WTC11 (cell line): ENCODE measurements at regions not wholly inside any gene's neighbourhood (a gene's known extent, or its start where the extent isn't known, plus 50 kb on each side); places are given as distances from the start of the nearest gene placed in this dataset.

Source experiments
- ATAC-seq: fragments of 200-7000 bp; cut with Tn5 transposase; 2 replicates; pipeline ENCODE4 v1.10.0; 2021; ENCODE audit warnings: mild to moderate bottlenecking, moderate library complexity
- CTCF ChIA-PET: fragments of 300-600 bp; sonication (Branson Sonifier 250); formaldehyde crosslinking; loops from one replicate; lab custom pipeline; 2021; ENCODE audit warnings: antibody characterized with exemption; lab: Charles Lee
- POLR2A ChIA-PET: fragments of 350-600 bp; sonication (Branson Sonifier 250); formaldehyde crosslinking; loops from one replicate; lab custom pipeline; 2021; ENCODE audit warnings: antibody characterized with exemption; lab: Charles Lee
- DNase-seq: peaks from one replicate; pipeline ENCODE4 v3.0.0; 2021; ENCODE audit warnings: low spot score
- H3K27ac Mint-ChIP-seq: 2 replicates; pipeline ENCODE4 v1.8.0; 2021; ENCODE audit warnings: mixed read lengths
- H3K27me3 Mint-ChIP-seq: 2 replicates; pipeline ENCODE4 v1.8.0; 2021; ENCODE audit warnings: low read depth, mild to moderate bottlenecking, moderate library complexity, mixed read lengths
- H3K36me3 Mint-ChIP-seq: 2 replicates; pipeline ENCODE4 v1.8.0; 2021; ENCODE audit warnings: mixed read lengths
- H3K4me1 Mint-ChIP-seq: 2 replicates; pipeline ENCODE4 v1.8.0; 2022; ENCODE audit warnings: mixed read lengths
- H3K4me3 Mint-ChIP-seq: 2 replicates; pipeline ENCODE4 v1.8.0; 2021; ENCODE audit warnings: mild to moderate bottlenecking, moderate library complexity, mixed read lengths
- H3K9me3 Mint-ChIP-seq: 2 replicates; pipeline ENCODE4 v1.8.0; 2021; ENCODE audit warnings: mixed read lengths
- ATF1 ChIP-seq: sonication (generic); formaldehyde crosslinking; IDR thresholded peaks from 2 replicates; pipeline ENCODE4 v1.8.1; 2023; ENCODE audit warnings: mild to moderate bottlenecking, moderate library complexity, missing genetic modification reagents
- ETV6 ChIP-seq: sonication (generic); formaldehyde crosslinking; IDR thresholded peaks from 2 replicates; pipeline ENCODE4 v1.8.1; 2022; ENCODE audit warnings: mild to moderate bottlenecking, missing genetic modification reagents
- IRF2 ChIP-seq: sonication (generic); formaldehyde crosslinking; IDR thresholded peaks from 2 replicates; pipeline ENCODE4 v1.8.0; 2022; ENCODE audit warnings: low read depth, missing genetic modification reagents, borderline replicate concordance
- JUN ChIP-seq: sonication (generic); formaldehyde crosslinking; IDR thresholded peaks from 2 replicates; pipeline ENCODE4 v1.8.0; 2023; ENCODE audit warnings: mild to moderate bottlenecking, missing genetic modification reagents
- NR1H2 ChIP-seq: sonication (generic); formaldehyde crosslinking; IDR thresholded peaks from 2 replicates; pipeline ENCODE4 v1.9.0; 2021; ENCODE audit warnings: mild to moderate bottlenecking, moderate library complexity, missing genetic modification reagents
- PRRX2 ChIP-seq: fragments of 250-450 bp; sonication (Bioruptor Pico); IDR thresholded peaks from 2 replicates; pipeline ENCODE4 v1.8.0; 2021; ENCODE audit warnings: mild to moderate bottlenecking
- RELA ChIP-seq: sonication (generic); formaldehyde crosslinking; IDR thresholded peaks from 2 replicates; pipeline ENCODE4 v1.8.1; 2022; ENCODE audit warnings: missing genetic modification reagents, mild to moderate bottlenecking, borderline replicate concordance
- SMAD3 ChIP-seq: sonication (generic); formaldehyde crosslinking; IDR thresholded peaks from 2 replicates; pipeline ENCODE4 v1.8.0; 2022; ENCODE audit warnings: missing genetic modification reagents, mild to moderate bottlenecking, borderline replicate concordance
- TP53 ChIP-seq: sonication (generic); formaldehyde crosslinking; IDR thresholded peaks from 2 replicates; pipeline ENCODE4 v1.8.1; 2023; ENCODE audit warnings: mild to moderate bottlenecking, missing genetic modification reagents
- TF ChIP-seq, protein P1 (sequence below): sonication (generic); formaldehyde crosslinking; IDR thresholded peaks from 2 replicates; pipeline ENCODE4 v1.8.0; 2022; ENCODE audit warnings: mild to moderate bottlenecking, missing genetic modification reagents
- TF ChIP-seq, protein P2 (sequence below): sonication (generic); formaldehyde crosslinking; IDR thresholded peaks from 2 replicates; pipeline ENCODE4 v1.8.1; 2022; ENCODE audit warnings: mild to moderate bottlenecking, missing genetic modification reagents, moderate library complexity, borderline replicate concordance
- TF ChIP-seq, protein P3 (sequence below): sonication (generic); formaldehyde crosslinking; IDR thresholded peaks from 2 replicates; pipeline ENCODE4 v1.8.1; 2023; ENCODE audit warnings: mild to moderate bottlenecking, missing genetic modification reagents, borderline replicate concordance
- TF ChIP-seq, protein P4 (sequence below): fragments of 250-450 bp; sonication (Bioruptor Pico); IDR thresholded peaks from 2 replicates; pipeline ENCODE4 v1.9.0; 2021; ENCODE audit warnings: moderate library complexity, mild to moderate bottlenecking, inconsistent platforms, borderline replicate concordance
- TF ChIP-seq, protein P5 (sequence below): sonication (generic); formaldehyde crosslinking; IDR thresholded peaks from 2 replicates; pipeline ENCODE4 v1.8.1; 2023; ENCODE audit warnings: mild to moderate bottlenecking, missing genetic modification reagents
- TF ChIP-seq, protein P6 (sequence below): fragments of 250-450 bp; sonication (Bioruptor Pico); conservative IDR thresholded peaks from 2 replicates; pipeline ENCODE4 v1.9.0; 2021; ENCODE audit warnings: mild to moderate bottlenecking

DNA sequence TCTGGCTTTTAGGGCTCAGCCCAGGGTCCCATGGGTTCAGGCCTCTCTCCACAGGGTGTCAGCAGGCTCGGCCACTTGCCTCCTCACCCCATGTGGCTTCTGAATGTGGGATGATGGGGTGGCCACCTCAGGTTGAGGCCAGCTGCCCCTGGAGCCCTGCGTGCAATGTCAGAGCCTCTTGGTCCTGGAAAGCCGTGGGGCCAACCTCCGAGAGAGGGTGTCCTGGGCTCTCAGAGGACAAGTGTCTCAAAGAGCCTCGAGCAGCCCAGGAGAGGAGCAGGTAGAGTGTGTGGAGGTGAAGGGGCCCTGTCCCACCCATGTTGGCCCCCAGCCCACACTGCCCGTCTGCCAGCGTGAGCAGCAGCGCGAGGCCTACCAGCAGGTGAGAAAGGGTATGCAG is 86.0 kb downstream of the PLXNA1 start:
- ATAC-seq (no peak), DNase-seq (no peak)
- no peaks in the 10 kb centered on the region for H3K27me3 Mint-ChIP-seq
- no peak for TF ChIP-seq RELA (CRISPR knock-in tag)
- TF ChIP-seq, protein P1, sequence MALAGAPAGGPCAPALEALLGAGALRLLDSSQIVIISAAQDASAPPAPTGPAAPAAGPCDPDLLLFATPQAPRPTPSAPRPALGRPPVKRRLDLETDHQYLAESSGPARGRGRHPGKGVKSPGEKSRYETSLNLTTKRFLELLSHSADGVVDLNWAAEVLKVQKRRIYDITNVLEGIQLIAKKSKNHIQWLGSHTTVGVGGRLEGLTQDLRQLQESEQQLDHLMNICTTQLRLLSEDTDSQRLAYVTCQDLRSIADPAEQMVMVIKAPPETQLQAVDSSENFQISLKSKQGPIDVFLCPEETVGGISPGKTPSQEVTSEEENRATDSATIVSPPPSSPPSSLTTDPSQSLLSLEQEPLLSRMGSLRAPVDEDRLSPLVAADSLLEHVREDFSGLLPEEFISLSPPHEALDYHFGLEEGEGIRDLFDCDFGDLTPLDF (CRISPR knock-in tag), result no peak
- TF ChIP-seq, protein P2, sequence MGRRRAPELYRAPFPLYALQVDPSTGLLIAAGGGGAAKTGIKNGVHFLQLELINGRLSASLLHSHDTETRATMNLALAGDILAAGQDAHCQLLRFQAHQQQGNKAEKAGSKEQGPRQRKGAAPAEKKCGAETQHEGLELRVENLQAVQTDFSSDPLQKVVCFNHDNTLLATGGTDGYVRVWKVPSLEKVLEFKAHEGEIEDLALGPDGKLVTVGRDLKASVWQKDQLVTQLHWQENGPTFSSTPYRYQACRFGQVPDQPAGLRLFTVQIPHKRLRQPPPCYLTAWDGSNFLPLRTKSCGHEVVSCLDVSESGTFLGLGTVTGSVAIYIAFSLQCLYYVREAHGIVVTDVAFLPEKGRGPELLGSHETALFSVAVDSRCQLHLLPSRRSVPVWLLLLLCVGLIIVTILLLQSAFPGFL, result no peak
- TF ChIP-seq TP53, result no peak
- TF ChIP-seq, protein P3, sequence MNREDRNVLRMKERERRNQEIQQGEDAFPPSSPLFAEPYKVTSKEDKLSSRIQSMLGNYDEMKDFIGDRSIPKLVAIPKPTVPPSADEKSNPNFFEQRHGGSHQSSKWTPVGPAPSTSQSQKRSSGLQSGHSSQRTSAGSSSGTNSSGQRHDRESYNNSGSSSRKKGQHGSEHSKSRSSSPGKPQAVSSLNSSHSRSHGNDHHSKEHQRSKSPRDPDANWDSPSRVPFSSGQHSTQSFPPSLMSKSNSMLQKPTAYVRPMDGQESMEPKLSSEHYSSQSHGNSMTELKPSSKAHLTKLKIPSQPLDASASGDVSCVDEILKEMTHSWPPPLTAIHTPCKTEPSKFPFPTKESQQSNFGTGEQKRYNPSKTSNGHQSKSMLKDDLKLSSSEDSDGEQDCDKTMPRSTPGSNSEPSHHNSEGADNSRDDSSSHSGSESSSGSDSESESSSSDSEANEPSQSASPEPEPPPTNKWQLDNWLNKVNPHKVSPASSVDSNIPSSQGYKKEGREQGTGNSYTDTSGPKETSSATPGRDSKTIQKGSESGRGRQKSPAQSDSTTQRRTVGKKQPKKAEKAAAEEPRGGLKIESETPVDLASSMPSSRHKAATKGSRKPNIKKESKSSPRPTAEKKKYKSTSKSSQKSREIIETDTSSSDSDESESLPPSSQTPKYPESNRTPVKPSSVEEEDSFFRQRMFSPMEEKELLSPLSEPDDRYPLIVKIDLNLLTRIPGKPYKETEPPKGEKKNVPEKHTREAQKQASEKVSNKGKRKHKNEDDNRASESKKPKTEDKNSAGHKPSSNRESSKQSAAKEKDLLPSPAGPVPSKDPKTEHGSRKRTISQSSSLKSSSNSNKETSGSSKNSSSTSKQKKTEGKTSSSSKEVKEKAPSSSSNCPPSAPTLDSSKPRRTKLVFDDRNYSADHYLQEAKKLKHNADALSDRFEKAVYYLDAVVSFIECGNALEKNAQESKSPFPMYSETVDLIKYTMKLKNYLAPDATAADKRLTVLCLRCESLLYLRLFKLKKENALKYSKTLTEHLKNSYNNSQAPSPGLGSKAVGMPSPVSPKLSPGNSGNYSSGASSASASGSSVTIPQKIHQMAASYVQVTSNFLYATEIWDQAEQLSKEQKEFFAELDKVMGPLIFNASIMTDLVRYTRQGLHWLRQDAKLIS (CRISPR knock-in tag), result no peak
- TF ChIP-seq, protein P4, sequence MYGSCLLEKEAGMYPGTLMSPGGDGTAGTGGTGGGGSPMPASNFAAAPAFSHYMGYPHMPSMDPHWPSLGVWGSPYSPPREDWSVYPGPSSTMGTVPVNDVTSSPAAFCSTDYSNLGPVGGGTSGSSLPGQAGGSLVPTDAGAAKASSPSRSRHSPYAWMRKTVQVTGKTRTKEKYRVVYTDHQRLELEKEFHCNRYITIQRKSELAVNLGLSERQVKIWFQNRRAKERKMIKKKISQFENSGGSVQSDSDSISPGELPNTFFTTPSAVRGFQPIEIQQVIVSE, result no peak
- TF ChIP-seq PRRX2, result no peak
- TF ChIP-seq IRF2 (CRISPR knock-in tag), result no peak
- TF ChIP-seq JUN (CRISPR knock-in tag), result no peak
- TF ChIP-seq, protein P5, sequence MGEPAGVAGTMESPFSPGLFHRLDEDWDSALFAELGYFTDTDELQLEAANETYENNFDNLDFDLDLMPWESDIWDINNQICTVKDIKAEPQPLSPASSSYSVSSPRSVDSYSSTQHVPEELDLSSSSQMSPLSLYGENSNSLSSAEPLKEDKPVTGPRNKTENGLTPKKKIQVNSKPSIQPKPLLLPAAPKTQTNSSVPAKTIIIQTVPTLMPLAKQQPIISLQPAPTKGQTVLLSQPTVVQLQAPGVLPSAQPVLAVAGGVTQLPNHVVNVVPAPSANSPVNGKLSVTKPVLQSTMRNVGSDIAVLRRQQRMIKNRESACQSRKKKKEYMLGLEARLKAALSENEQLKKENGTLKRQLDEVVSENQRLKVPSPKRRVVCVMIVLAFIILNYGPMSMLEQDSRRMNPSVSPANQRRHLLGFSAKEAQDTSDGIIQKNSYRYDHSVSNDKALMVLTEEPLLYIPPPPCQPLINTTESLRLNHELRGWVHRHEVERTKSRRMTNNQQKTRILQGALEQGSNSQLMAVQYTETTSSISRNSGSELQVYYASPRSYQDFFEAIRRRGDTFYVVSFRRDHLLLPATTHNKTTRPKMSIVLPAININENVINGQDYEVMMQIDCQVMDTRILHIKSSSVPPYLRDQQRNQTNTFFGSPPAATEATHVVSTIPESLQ (CRISPR knock-in tag), result no peak
- TF ChIP-seq SMAD3, result no peak
- TF ChIP-seq ETV6 (CRISPR knock-in tag), result no peak
- no peak for TF ChIP-seq NR1H2 (CRISPR knock-in tag)
- TF ChIP-seq, protein P6, sequence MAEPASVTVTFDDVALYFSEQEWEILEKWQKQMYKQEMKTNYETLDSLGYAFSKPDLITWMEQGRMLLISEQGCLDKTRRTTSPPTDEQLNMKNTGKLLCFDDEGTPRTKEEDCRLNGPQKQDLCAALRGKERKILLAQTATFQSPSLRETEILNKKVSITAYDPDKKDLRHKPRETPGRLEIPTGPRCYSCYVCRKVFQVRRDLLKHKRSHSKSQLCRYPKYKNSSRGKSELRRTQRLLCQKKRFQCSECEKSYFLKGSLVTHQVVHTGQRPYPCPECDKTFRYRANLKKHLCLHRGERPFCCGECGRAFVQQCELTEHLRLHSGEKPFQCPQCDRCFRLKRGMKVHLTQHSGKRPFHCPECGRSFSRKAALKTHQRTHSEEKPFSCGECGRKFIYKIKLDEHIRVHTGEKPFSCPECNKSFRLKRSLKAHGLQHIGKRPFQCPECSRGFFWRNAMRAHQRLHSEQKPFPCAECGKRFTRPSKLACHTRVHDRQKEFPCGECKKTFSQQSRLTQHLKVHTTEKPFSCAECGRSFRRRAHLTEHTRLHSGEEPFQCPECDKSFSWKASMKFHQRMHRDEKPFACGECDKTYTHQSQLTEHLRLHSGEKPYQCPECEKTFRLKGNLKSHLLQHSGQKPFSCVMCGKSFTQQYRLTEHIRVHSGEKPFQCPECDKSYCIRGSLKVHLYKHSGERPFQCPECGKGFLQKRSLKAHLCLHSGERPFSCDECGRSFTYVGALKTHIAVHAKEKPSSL (CRISPR knock-in tag), result no peak
- no peak for TF ChIP-seq ATF1 (CRISPR knock-in tag)
- CTCF ChIA-PET, result interaction anchor here (0.7 kb wide), 1 partner anchor 352 kb away, joined by 3 read pairs; no protein-coding TSS in a partner anchor
- H3K9me3 Mint-ChIP-seq, result no peaks in the 10 kb centered on the region
- no peaks in the 10 kb centered on the region for H3K4me1 Mint-ChIP-seq
- no peak overlapping the region for H3K4me3 Mint-ChIP-seq
- no peaks in the 10 kb centered on the region for H3K36me3 Mint-ChIP-seq
- POLR2A ChIA-PET, result no interaction called here
- H3K27ac Mint-ChIP-seq, result no peak overlapping the region
